ENCODE measurements at regions not wholly inside any gene's neighbourhood (a gene's known extent, or its start where the extent isn't known, plus 50 kb on each side); places are given as distances from the start of the nearest gene placed in this dataset.

DNA sequence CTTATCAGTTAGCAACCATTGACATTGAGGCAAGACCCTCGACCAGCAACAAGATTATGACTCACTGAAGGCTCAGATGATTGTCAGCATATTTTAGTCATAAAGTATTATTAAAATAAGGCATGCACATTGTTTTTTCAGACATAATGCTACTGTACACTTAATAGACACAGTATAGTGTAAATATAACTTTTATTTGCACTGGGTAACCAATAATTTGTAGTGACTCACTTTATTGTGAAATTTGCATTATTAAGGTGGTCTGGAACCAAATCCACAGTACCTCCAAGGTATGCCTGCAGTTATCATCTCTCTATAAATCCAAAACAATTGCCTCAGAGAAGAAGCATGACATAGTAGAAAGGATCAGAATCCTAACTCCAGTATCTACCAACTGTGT, 330.1 kb upstream of the SMIM31 start:
- no peak for TF ChIP-seq POLR2A (IDR thresholded peaks at IDR 0.05)
- TF ChIP-seq, protein P1, sequence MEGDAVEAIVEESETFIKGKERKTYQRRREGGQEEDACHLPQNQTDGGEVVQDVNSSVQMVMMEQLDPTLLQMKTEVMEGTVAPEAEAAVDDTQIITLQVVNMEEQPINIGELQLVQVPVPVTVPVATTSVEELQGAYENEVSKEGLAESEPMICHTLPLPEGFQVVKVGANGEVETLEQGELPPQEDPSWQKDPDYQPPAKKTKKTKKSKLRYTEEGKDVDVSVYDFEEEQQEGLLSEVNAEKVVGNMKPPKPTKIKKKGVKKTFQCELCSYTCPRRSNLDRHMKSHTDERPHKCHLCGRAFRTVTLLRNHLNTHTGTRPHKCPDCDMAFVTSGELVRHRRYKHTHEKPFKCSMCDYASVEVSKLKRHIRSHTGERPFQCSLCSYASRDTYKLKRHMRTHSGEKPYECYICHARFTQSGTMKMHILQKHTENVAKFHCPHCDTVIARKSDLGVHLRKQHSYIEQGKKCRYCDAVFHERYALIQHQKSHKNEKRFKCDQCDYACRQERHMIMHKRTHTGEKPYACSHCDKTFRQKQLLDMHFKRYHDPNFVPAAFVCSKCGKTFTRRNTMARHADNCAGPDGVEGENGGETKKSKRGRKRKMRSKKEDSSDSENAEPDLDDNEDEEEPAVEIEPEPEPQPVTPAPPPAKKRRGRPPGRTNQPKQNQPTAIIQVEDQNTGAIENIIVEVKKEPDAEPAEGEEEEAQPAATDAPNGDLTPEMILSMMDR (IDR thresholded peaks at IDR 0.05): no peak
